ENCODE measurements at regions not wholly inside any gene's neighbourhood (a gene's known extent, or its start where the extent isn't known, plus 50 kb on each side); places are given as distances from the start of the nearest gene placed in this dataset.

- TF ChIP-seq, protein P1, sequence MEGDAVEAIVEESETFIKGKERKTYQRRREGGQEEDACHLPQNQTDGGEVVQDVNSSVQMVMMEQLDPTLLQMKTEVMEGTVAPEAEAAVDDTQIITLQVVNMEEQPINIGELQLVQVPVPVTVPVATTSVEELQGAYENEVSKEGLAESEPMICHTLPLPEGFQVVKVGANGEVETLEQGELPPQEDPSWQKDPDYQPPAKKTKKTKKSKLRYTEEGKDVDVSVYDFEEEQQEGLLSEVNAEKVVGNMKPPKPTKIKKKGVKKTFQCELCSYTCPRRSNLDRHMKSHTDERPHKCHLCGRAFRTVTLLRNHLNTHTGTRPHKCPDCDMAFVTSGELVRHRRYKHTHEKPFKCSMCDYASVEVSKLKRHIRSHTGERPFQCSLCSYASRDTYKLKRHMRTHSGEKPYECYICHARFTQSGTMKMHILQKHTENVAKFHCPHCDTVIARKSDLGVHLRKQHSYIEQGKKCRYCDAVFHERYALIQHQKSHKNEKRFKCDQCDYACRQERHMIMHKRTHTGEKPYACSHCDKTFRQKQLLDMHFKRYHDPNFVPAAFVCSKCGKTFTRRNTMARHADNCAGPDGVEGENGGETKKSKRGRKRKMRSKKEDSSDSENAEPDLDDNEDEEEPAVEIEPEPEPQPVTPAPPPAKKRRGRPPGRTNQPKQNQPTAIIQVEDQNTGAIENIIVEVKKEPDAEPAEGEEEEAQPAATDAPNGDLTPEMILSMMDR (IDR thresholded peaks at IDR 0.05) = no peak
- TF ChIP-seq EP300 (IDR thresholded peaks at IDR 0.05) (no peak), POLR2A (IDR thresholded peaks at IDR 0.05) (no peak), POLR2AphosphoS5 (IDR thresholded peaks at IDR 0.05) (no peak)
These were observed 438.5 kb upstream of the B3GAT1 start for GRCh38 chr11:134850566-134850965.

All from sigmoid colon (tissue), 4 donors.